ENCODE measurements at regions not wholly inside any gene's neighbourhood (a gene's known extent, or its start where the extent isn't known, plus 50 kb on each side); places are given as distances from the start of the nearest gene placed in this dataset.

DNA sequence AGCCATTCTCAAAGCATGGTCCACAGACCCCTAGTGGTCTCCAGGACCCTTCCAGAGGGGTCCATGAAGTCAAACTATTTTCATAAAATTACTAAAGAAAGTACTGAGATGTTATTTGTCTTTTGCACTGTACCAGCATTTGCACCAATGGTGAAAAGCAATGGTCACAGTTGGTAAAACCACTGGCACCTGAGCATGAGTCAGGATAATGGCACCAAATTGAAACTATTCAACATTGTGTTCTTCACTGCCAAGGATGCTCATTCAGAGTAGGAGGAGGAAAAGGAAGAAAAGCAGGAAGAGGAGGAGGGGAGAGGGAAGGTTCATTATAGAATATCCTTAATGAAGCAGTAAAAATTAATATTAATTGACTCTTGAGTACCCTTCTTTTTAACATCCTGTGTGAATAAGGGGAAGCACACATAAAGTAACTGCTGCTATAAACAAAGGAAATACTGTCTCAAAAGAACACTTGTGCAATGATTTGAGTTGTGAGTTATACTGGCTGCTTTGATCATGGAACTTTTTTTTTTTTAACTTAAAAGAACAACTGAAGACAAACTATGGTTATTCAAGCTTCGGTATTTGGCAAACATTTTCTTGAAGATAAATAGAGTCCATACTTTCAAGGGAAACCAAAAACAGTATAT lies 60.2 kb downstream of the MPP7 start:
- Histone ChIP-seq H3K36me3 (ENCODE audit: control insufficient read depth in 2 of 2, extremely low read depth in 1 of 2, insufficient read depth in 2 of 2, low read length in 2 of 2) (no peaks in the 10 kb centered on the region), H3K4me3 (replicated peaks in 1 of 3; ENCODE audit: insufficient read depth in 1 of 3, low read depth in 1 of 3, low read length in 3 of 3) (no peak overlapping the region), H3K27ac (ENCODE audit: insufficient read depth, low read depth, low read length) (no peak overlapping the region), H3K9ac (replicated peaks; ENCODE audit: extremely low read depth, insufficient read depth, low read length) (no peak overlapping the region), H3K27me3 (ENCODE audit: control insufficient read depth in 2 of 2, insufficient read depth in 2 of 2, low read length in 2 of 2) (peaks cover 10 to 16% of the 10 kb centered on the region in 2 experiments), H4K20me1 (replicated peaks; ENCODE audit: control insufficient read depth, extremely low read depth, insufficient read depth, low read length) (no peaks in the 10 kb centered on the region), H3K9me3 (replicated peaks; ENCODE audit: control insufficient read depth, insufficient read depth, low read length) (no peaks in the 10 kb centered on the region), H3K9me1 (replicated peaks; ENCODE audit: control insufficient read depth, extremely low read depth, insufficient read depth, low read length) (no peaks in the 10 kb centered on the region), H3K4me2 (ENCODE audit: insufficient read depth, low read length) (no peak overlapping the region), H2AFZ (ENCODE audit: low read depth, low read length) (no peak overlapping the region), H3K79me2 (ENCODE audit: control insufficient read depth, insufficient read depth, low read length) (no peaks in the 10 kb centered on the region), H3K4me1 (ENCODE audit: control insufficient read depth, extremely low read depth, insufficient read depth, low read length) (no peaks in the 10 kb centered on the region)
- intact Hi-C loops (cut with micrococcal nuclease): loop anchor here (2.0 to 5.0 kb wide), 3 partner anchors 138 to 585 kb away; no protein-coding TSS in a partner anchor
- TF ChIP-seq EZH2 (IDR thresholded peaks at IDR 0.05; ENCODE audit: borderline replicate concordance, low read depth, low read length, severe bottlenecking) (no peak), POLR2A (IDR thresholded peaks at IDR 0.05; ENCODE audit: low read depth, low read length) (no peak), FOS (IDR thresholded peaks at IDR 0.05; ENCODE audit: borderline replicate concordance, insufficient read depth, low read length) (no peak)
- CTCF ChIA-PET: interaction anchor here (0.8 to 5.4 kb wide), 19 partner anchors 10 to 876 kb away, joined by 3 to 112 read pairs (median 7); no protein-coding TSS in a partner anchor
- dilution Hi-C loops (cut with MboI; ENCODE audit: extremely low pct_ligation_motif_present, low sequenced_read_pairs): no loop called here
- DNase-seq (ENCODE audit: low read depth, low spot score) (no peak), FAIRE-seq (no peak)
- POLR2A ChIA-PET: no interaction called here
- BruUV-seq (replicated peaks): no TSS peak

DNA sequence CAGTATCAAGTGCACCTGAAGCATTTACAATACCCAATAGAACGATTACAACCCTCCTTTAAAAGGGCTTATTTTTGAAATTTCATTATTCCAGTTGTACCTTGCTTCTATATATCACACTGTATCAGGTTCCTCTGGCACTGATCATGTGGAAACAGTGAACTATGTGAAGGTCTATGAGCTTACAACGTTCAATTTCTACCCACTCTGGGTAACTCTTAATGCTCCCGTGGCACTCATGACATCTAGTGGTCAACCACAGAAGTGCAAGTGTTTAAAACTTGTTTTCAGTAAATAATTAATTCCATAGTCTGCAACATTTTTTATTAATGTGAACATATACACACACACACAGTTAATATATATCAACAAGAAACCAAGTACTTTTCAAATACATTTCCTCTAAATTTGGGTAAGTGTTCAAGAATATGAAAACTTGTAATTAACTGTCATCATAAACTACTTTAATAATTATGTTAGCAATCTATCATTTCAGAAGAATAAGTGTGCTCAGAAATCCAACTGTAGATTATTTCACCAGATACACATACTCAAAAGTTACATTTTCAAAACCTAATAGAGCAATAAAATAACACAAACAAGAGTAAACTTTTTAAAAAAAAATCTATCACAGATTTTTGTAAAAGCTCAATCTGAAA lies 61.0 kb downstream of the MPP7 start:
- H4K20me1 ChIP-seq (replicated peaks; ENCODE audit: control insufficient read depth, extremely low read depth, insufficient read depth, low read length): no peaks in the 10 kb centered on the region
- H3K4me3 ChIP-seq (replicated peaks in 1 of 3; ENCODE audit: insufficient read depth in 1 of 3, low read depth in 1 of 3, low read length in 3 of 3): no peak overlapping the region
- intact Hi-C loops (cut with micrococcal nuclease): loop anchor here (1.0 to 5.0 kb wide), 9 partner anchors 63 to 871 kb away; no protein-coding TSS in a partner anchor
- dilution Hi-C loops (cut with MboI; ENCODE audit: extremely low pct_ligation_motif_present, low sequenced_read_pairs): no loop called here
- DNase-seq (ENCODE audit: low read depth, low spot score): peak; percentile 65
- no peak overlapping the region for H3K9ac ChIP-seq (replicated peaks; ENCODE audit: extremely low read depth, insufficient read depth, low read length)
- H3K27ac ChIP-seq (ENCODE audit: insufficient read depth, low read depth, low read length): no peak overlapping the region
- H3K9me3 ChIP-seq (replicated peaks; ENCODE audit: control insufficient read depth, insufficient read depth, low read length): no peaks in the 10 kb centered on the region
- POLR2A ChIA-PET: no interaction called here
- no peaks in the 10 kb centered on the region for H3K4me1 ChIP-seq (ENCODE audit: control insufficient read depth, extremely low read depth, insufficient read depth, low read length)
- H3K79me2 ChIP-seq (ENCODE audit: control insufficient read depth, insufficient read depth, low read length): no peaks in the 10 kb centered on the region
- TF ChIP-seq, protein P1, sequence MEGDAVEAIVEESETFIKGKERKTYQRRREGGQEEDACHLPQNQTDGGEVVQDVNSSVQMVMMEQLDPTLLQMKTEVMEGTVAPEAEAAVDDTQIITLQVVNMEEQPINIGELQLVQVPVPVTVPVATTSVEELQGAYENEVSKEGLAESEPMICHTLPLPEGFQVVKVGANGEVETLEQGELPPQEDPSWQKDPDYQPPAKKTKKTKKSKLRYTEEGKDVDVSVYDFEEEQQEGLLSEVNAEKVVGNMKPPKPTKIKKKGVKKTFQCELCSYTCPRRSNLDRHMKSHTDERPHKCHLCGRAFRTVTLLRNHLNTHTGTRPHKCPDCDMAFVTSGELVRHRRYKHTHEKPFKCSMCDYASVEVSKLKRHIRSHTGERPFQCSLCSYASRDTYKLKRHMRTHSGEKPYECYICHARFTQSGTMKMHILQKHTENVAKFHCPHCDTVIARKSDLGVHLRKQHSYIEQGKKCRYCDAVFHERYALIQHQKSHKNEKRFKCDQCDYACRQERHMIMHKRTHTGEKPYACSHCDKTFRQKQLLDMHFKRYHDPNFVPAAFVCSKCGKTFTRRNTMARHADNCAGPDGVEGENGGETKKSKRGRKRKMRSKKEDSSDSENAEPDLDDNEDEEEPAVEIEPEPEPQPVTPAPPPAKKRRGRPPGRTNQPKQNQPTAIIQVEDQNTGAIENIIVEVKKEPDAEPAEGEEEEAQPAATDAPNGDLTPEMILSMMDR (IDR thresholded peaks at IDR 0.05; ENCODE audit: extremely low read depth in 1 of 2, insufficient read depth in 1 of 2, low read depth in 1 of 2, low read length in 2 of 2): peak; percentile 71 to 78
- no peak for TF ChIP-seq MYC (IDR thresholded peaks at IDR 0.05; ENCODE audit: low read depth, low read length)
- CTCF ChIA-PET: interaction anchor here (0.5 to 5.4 kb wide), 80 partner anchors 10 to 876 kb away, joined by 3 to 112 read pairs (median 4); partner anchors contain the start of gene RAB18
- peaks cover 10 to 16% of the 10 kb centered on the region in 2 experiments for H3K27me3 ChIP-seq (ENCODE audit: control insufficient read depth in 2 of 2, insufficient read depth in 2 of 2, low read length in 2 of 2)
- no peak overlapping the region for H2AFZ ChIP-seq (ENCODE audit: low read depth, low read length)
- BruUV-seq (replicated peaks): no TSS peak
- H3K9me1 ChIP-seq (replicated peaks; ENCODE audit: control insufficient read depth, extremely low read depth, insufficient read depth, low read length): no peaks in the 10 kb centered on the region
- H3K36me3 ChIP-seq (ENCODE audit: control insufficient read depth in 2 of 2, extremely low read depth in 1 of 2, insufficient read depth in 2 of 2, low read length in 2 of 2): no peaks in the 10 kb centered on the region
- FAIRE-seq: peak; percentile 24
- H3K4me2 ChIP-seq (ENCODE audit: insufficient read depth, low read length): no peak overlapping the region

Data from endothelial cell of umbilical vein (primary cell).